ENCODE measurements at regions not wholly inside any gene's neighbourhood (a gene's known extent, or its start where the extent isn't known, plus 50 kb on each side); places are given as distances from the start of the nearest gene placed in this dataset.
"Not testable (repeated sequence)": the region's sequence is repeated elsewhere in the genome, so short reads cannot be mapped to it uniquely, and the experiment has no call there.

GRCh38 chr13:107803822-107804495 lies 411.4 kb downstream of the LIG4 start:
- Histone ChIP-seq H3K9me3 (ENCODE audit: control insufficient read depth in 2 of 2, insufficient read depth in 1 of 2, low read length in 1 of 2) (no peaks in the 10 kb centered on the region), H3K27ac (ENCODE audit: low read depth in 1 of 2, low read length in 1 of 2) (no peak overlapping the region), H3K4me1 (ENCODE audit: control insufficient read depth in 2 of 2, insufficient read depth in 2 of 2, low read length in 2 of 2) (no peaks in the 10 kb centered on the region), H3K36me3 (ENCODE audit: control insufficient read depth in 2 of 2, insufficient read depth in 2 of 2, low read length in 1 of 2) (no peaks in the 10 kb centered on the region), H3K27me3 (ENCODE audit: control insufficient read depth in 2 of 2, insufficient read depth in 1 of 2, low read length in 1 of 2) (no peaks in the 10 kb centered on the region), H3K4me3 (ENCODE audit: low read length in 2 of 2) (no peak overlapping the region)
- 78% methylated on average over 7 of the region's 7 CpGs for WGBS
- no peak for DNase-seq (ENCODE audit: low read depth in 6 of 9, low spot score in 9 of 9)

GRCh38 chr13:107801621-107802020 lies 413.7 kb downstream of the LIG4 start:
- Histone ChIP-seq H3K36me3 (ENCODE audit: control insufficient read depth in 2 of 2, insufficient read depth in 2 of 2, low read length in 1 of 2) (no peaks in the 10 kb centered on the region), H3K27ac (ENCODE audit: low read depth in 1 of 2, low read length in 1 of 2) (no peak overlapping the region), H3K4me1 (ENCODE audit: control insufficient read depth in 2 of 2, insufficient read depth in 2 of 2, low read length in 2 of 2) (no peaks in the 10 kb centered on the region), H3K9me3 (ENCODE audit: control insufficient read depth in 2 of 2, insufficient read depth in 1 of 2, low read length in 1 of 2) (no peaks in the 10 kb centered on the region), H3K4me3 (ENCODE audit: low read length in 2 of 2) (no peak overlapping the region), H3K27me3 (ENCODE audit: control insufficient read depth in 2 of 2, insufficient read depth in 1 of 2, low read length in 1 of 2) (no peaks in the 10 kb centered on the region)
- WGBS, result 56% methylated on average over 9 of the region's 9 CpGs
- no peak for DNase-seq (ENCODE audit: low read depth in 6 of 9, low spot score in 9 of 9)

GRCh38 chr13:107799001-107799400 lies 416.3 kb downstream of the LIG4 start:
- H3K36me3 ChIP-seq (ENCODE audit: control insufficient read depth in 2 of 2, insufficient read depth in 2 of 2, low read length in 1 of 2), result no peaks in the 10 kb centered on the region
- no peak overlapping the region for H3K27ac ChIP-seq (ENCODE audit: low read depth in 1 of 2, low read length in 1 of 2)
- H3K27me3 ChIP-seq (ENCODE audit: control insufficient read depth in 2 of 2, insufficient read depth in 1 of 2, low read length in 1 of 2), result no peaks in the 10 kb centered on the region
- no peaks in the 10 kb centered on the region for H3K9me3 ChIP-seq (ENCODE audit: control insufficient read depth in 2 of 2, insufficient read depth in 1 of 2, low read length in 1 of 2)
- H3K4me1 ChIP-seq (ENCODE audit: control insufficient read depth in 2 of 2, insufficient read depth in 2 of 2, low read length in 2 of 2), result no peaks in the 10 kb centered on the region
- DNase-seq (ENCODE audit: low read depth in 6 of 9, low spot score in 9 of 9), result no peak
- 51% methylated on average over 5 of the region's 5 CpGs for WGBS
- no peak overlapping the region for H3K4me3 ChIP-seq (ENCODE audit: low read length in 2 of 2)

- WGBS, result 89% methylated on average over 1 of the region's 1 CpG
- no peaks in the 10 kb centered on the region for H3K9me3 ChIP-seq (ENCODE audit: control insufficient read depth in 2 of 2, insufficient read depth in 1 of 2, low read length in 1 of 2)
- H3K27ac ChIP-seq (ENCODE audit: low read depth in 1 of 2, low read length in 1 of 2), result no peak overlapping the region
- H3K4me3 ChIP-seq (ENCODE audit: low read length in 2 of 2), result no peak overlapping the region
- no peaks in the 10 kb centered on the region for H3K27me3 ChIP-seq (ENCODE audit: control insufficient read depth in 2 of 2, insufficient read depth in 1 of 2, low read length in 1 of 2)
- DNase-seq (ENCODE audit: low read depth in 6 of 9, low spot score in 9 of 9), result no peak
- H3K36me3 ChIP-seq (ENCODE audit: control insufficient read depth in 2 of 2, insufficient read depth in 2 of 2, low read length in 1 of 2), result no peaks in the 10 kb centered on the region
- H3K4me1 ChIP-seq (ENCODE audit: control insufficient read depth in 2 of 2, insufficient read depth in 2 of 2, low read length in 2 of 2), result no peaks in the 10 kb centered on the region
Observed at GRCh38 chr13:107790397-107790796, 424.9 kb downstream of the LIG4 start.

GRCh38 chr13:107788464-107789165 lies 426.7 kb downstream of the LIG4 start:
- DNase-seq (ENCODE audit: low read depth in 6 of 9, low spot score in 9 of 9), result no peak
- Histone ChIP-seq H3K27me3 (ENCODE audit: control insufficient read depth in 2 of 2, insufficient read depth in 1 of 2, low read length in 1 of 2) (no peaks in the 10 kb centered on the region), H3K4me3 (ENCODE audit: low read length in 2 of 2) (no peak overlapping the region), H3K27ac (ENCODE audit: low read depth in 1 of 2, low read length in 1 of 2) (no peak overlapping the region), H3K36me3 (ENCODE audit: control insufficient read depth in 2 of 2, insufficient read depth in 2 of 2, low read length in 1 of 2) (no peaks in the 10 kb centered on the region), H3K4me1 (ENCODE audit: control insufficient read depth in 2 of 2, insufficient read depth in 2 of 2, low read length in 2 of 2) (no peaks in the 10 kb centered on the region), H3K9me3 (ENCODE audit: control insufficient read depth in 2 of 2, insufficient read depth in 1 of 2, low read length in 1 of 2) (no peaks in the 10 kb centered on the region)
- WGBS, result 94% methylated on average over 8 of the region's 8 CpGs

- 95% methylated on average over 33 of the region's 39 CpGs for WGBS
- H3K4me1 ChIP-seq (ENCODE audit: control insufficient read depth in 2 of 2, insufficient read depth in 2 of 2, low read length in 2 of 2); H3K27me3 ChIP-seq (ENCODE audit: control insufficient read depth in 2 of 2, insufficient read depth in 1 of 2, low read length in 1 of 2); H3K4me3 ChIP-seq (ENCODE audit: low read length in 2 of 2); H3K27ac ChIP-seq (ENCODE audit: low read depth in 1 of 2, low read length in 1 of 2); DNase-seq (ENCODE audit: low read depth in 6 of 9, low spot score in 9 of 9); H3K36me3 ChIP-seq (ENCODE audit: control insufficient read depth in 2 of 2, insufficient read depth in 2 of 2, low read length in 1 of 2); H3K9me3 ChIP-seq (ENCODE audit: control insufficient read depth in 2 of 2, insufficient read depth in 1 of 2, low read length in 1 of 2): not testable (repeated sequence)
Observed at GRCh38 chr13:107782646-107783045, 432.7 kb downstream of the LIG4 start.

- Histone ChIP-seq H3K27ac (ENCODE audit: low read depth in 1 of 2, low read length in 1 of 2) (no peak overlapping the region), H3K4me1 (ENCODE audit: control insufficient read depth in 2 of 2, insufficient read depth in 2 of 2, low read length in 2 of 2) (no peaks in the 10 kb centered on the region), H3K27me3 (ENCODE audit: control insufficient read depth in 2 of 2, insufficient read depth in 1 of 2, low read length in 1 of 2) (no peaks in the 10 kb centered on the region), H3K4me3 (ENCODE audit: low read length in 2 of 2) (no peak overlapping the region), H3K9me3 (ENCODE audit: control insufficient read depth in 2 of 2, insufficient read depth in 1 of 2, low read length in 1 of 2) (no peaks in the 10 kb centered on the region), H3K36me3 (ENCODE audit: control insufficient read depth in 2 of 2, insufficient read depth in 2 of 2, low read length in 1 of 2) (no peaks in the 10 kb centered on the region)
- DNase-seq (ENCODE audit: low read depth in 6 of 9, low spot score in 9 of 9), result no peak
- 69% methylated on average over 1 of the region's 1 CpG for WGBS
Observed at GRCh38 chr13:107778094-107778493, 437.2 kb downstream of the LIG4 start.

GRCh38 chr13:107770541-107770940 lies 444.8 kb downstream of the LIG4 start:
- Histone ChIP-seq H3K4me1 (ENCODE audit: control insufficient read depth in 2 of 2, insufficient read depth in 2 of 2, low read length in 2 of 2) (no peaks in the 10 kb centered on the region), H3K9me3 (ENCODE audit: control insufficient read depth in 2 of 2, insufficient read depth in 1 of 2, low read length in 1 of 2) (no peaks in the 10 kb centered on the region), H3K4me3 (ENCODE audit: low read length in 2 of 2) (no peak overlapping the region), H3K27me3 (ENCODE audit: control insufficient read depth in 2 of 2, insufficient read depth in 1 of 2, low read length in 1 of 2) (no peaks in the 10 kb centered on the region), H3K27ac (ENCODE audit: low read depth in 1 of 2, low read length in 1 of 2) (no peak overlapping the region), H3K36me3 (ENCODE audit: control insufficient read depth in 2 of 2, insufficient read depth in 2 of 2, low read length in 1 of 2) (no peaks in the 10 kb centered on the region)
- no peak for DNase-seq (ENCODE audit: low read depth in 6 of 9, low spot score in 9 of 9)

- 87% methylated on average over 3 of the region's 3 CpGs for WGBS
- DNase-seq (ENCODE audit: low read depth in 6 of 9, low spot score in 9 of 9), result no peak
- H3K36me3 ChIP-seq (ENCODE audit: control insufficient read depth in 2 of 2, insufficient read depth in 2 of 2, low read length in 1 of 2), result no peaks in the 10 kb centered on the region
- H3K27ac ChIP-seq (ENCODE audit: low read depth in 1 of 2, low read length in 1 of 2), result no peak overlapping the region
- H3K27me3 ChIP-seq (ENCODE audit: control insufficient read depth in 2 of 2, insufficient read depth in 1 of 2, low read length in 1 of 2), result no peaks in the 10 kb centered on the region
- H3K4me3 ChIP-seq (ENCODE audit: low read length in 2 of 2), result no peak overlapping the region
- H3K4me1 ChIP-seq (ENCODE audit: control insufficient read depth in 2 of 2, insufficient read depth in 2 of 2, low read length in 2 of 2), result no peaks in the 10 kb centered on the region
- H3K9me3 ChIP-seq (ENCODE audit: control insufficient read depth in 2 of 2, insufficient read depth in 1 of 2, low read length in 1 of 2), result no peaks in the 10 kb centered on the region
Observed at GRCh38 chr13:107767119-107767518, 448.2 kb downstream of the LIG4 start.
